WTC11 (cell line): ENCODE measurements at regions not wholly inside any gene's neighbourhood (a gene's known extent, or its start where the extent isn't known, plus 50 kb on each side); places are given as distances from the start of the nearest gene placed in this dataset.

Source experiments
- ATAC-seq: fragments of 200-7000 bp; cut with Tn5 transposase; 2 replicates; pipeline ENCODE4 v1.10.0; 2021; ENCODE audit warnings: mild to moderate bottlenecking, moderate library complexity
- CTCF ChIA-PET: fragments of 300-600 bp; sonication (Branson Sonifier 250); formaldehyde crosslinking; loops from one replicate; lab custom pipeline; 2021; ENCODE audit warnings: antibody characterized with exemption; lab: Charles Lee
- POLR2A ChIA-PET: fragments of 350-600 bp; sonication (Branson Sonifier 250); formaldehyde crosslinking; loops from one replicate; lab custom pipeline; 2021; ENCODE audit warnings: antibody characterized with exemption; lab: Charles Lee
- DNase-seq: peaks from one replicate; pipeline ENCODE4 v3.0.0; 2021; ENCODE audit warnings: low spot score
- H3K27ac Mint-ChIP-seq: 2 replicates; pipeline ENCODE4 v1.8.0; 2021; ENCODE audit warnings: mixed read lengths
- H3K27me3 Mint-ChIP-seq: 2 replicates; pipeline ENCODE4 v1.8.0; 2021; ENCODE audit warnings: low read depth, mild to moderate bottlenecking, moderate library complexity, mixed read lengths
- H3K36me3 Mint-ChIP-seq: 2 replicates; pipeline ENCODE4 v1.8.0; 2021; ENCODE audit warnings: mixed read lengths
- H3K4me1 Mint-ChIP-seq: 2 replicates; pipeline ENCODE4 v1.8.0; 2022; ENCODE audit warnings: mixed read lengths
- H3K4me3 Mint-ChIP-seq: 2 replicates; pipeline ENCODE4 v1.8.0; 2021; ENCODE audit warnings: mild to moderate bottlenecking, moderate library complexity, mixed read lengths
- H3K9me3 Mint-ChIP-seq: 2 replicates; pipeline ENCODE4 v1.8.0; 2021; ENCODE audit warnings: mixed read lengths
- ATF6 ChIP-seq: sonication (generic); formaldehyde crosslinking; IDR thresholded peaks from 2 replicates; pipeline ENCODE4 v1.8.1; 2023; ENCODE audit warnings: mild to moderate bottlenecking, missing genetic modification reagents
- CREB1 ChIP-seq: sonication (generic); formaldehyde crosslinking; IDR thresholded peaks from 2 replicates; pipeline ENCODE4 v1.8.0; 2023; ENCODE audit warnings: mild to moderate bottlenecking, missing genetic modification reagents
- CREM ChIP-seq: sonication (generic); formaldehyde crosslinking; IDR thresholded peaks from 2 replicates; pipeline ENCODE4 v1.8.1; 2022; ENCODE audit warnings: mild to moderate bottlenecking, missing genetic modification reagents, moderate library complexity
- E2F4 ChIP-seq: sonication (generic); formaldehyde crosslinking; IDR thresholded peaks from 2 replicates; pipeline ENCODE4 v1.8.1; 2022; ENCODE audit warnings: low read depth, mild to moderate bottlenecking, moderate library complexity, missing genetic modification reagents, borderline replicate concordance
- KAT7 ChIP-seq: sonication (generic); formaldehyde crosslinking; IDR thresholded peaks from 2 replicates; pipeline ENCODE4 v1.8.1; 2023; ENCODE audit warnings: missing genetic modification reagents, mild to moderate bottlenecking, borderline replicate concordance
- MAX ChIP-seq: sonication (generic); formaldehyde crosslinking; IDR thresholded peaks from 2 replicates; pipeline ENCODE4 v1.8.0; 2022; ENCODE audit warnings: mild to moderate bottlenecking, missing genetic modification reagents
- MXD4 ChIP-seq: fragments of 250-450 bp; sonication (Bioruptor Pico); IDR thresholded peaks from 2 replicates; pipeline ENCODE4 v1.8.0; 2021; ENCODE audit warnings: mild to moderate bottlenecking, moderate library complexity, borderline replicate concordance
- SMAD4 ChIP-seq: sonication (generic); formaldehyde crosslinking; IDR thresholded peaks from 2 replicates; pipeline ENCODE4 v1.8.0; 2022; ENCODE audit warnings: mild to moderate bottlenecking, missing genetic modification reagents
- TEAD4 ChIP-seq: sonication (generic); formaldehyde crosslinking; IDR thresholded peaks from 2 replicates; pipeline ENCODE4 v1.8.0; 2022; ENCODE audit warnings: mild to moderate bottlenecking, missing genetic modification reagents
- USF1 ChIP-seq: sonication (generic); formaldehyde crosslinking; IDR thresholded peaks from 2 replicates; pipeline ENCODE4 v1.8.0; 2022; ENCODE audit warnings: mild to moderate bottlenecking, missing genetic modification reagents
- ZNF219 ChIP-seq: sonication (generic); formaldehyde crosslinking; IDR thresholded peaks from 2 replicates; pipeline ENCODE4 v1.8.0; 2023; ENCODE audit warnings: missing genetic modification reagents, mild to moderate bottlenecking, borderline replicate concordance
- ZNF416 ChIP-seq: fragments of 250-450 bp; sonication (Bioruptor Pico); IDR thresholded peaks from 2 replicates; pipeline ENCODE4 v1.9.0; 2021; ENCODE audit warnings: mild to moderate bottlenecking, inconsistent platforms
- ZNF671 ChIP-seq: fragments of 250-450 bp; sonication (Bioruptor Pico); IDR thresholded peaks from 2 replicates; pipeline ENCODE4 v1.8.0; 2021; ENCODE audit warnings: mild to moderate bottlenecking

- TF ChIP-seq CREM (no peak), E2F4 (CRISPR knock-in tag) (no peak), KAT7 (CRISPR knock-in tag) (no peak), MAX (CRISPR knock-in tag) (no peak)
These were observed 73.3 kb upstream of the LRIG1 start (continued) for GRCh38 chr3:66574091-66574490.

- peaks cover 20% of the 10 kb centered on the region for H3K9me3 Mint-ChIP-seq
- peaks cover 21% of the 10 kb centered on the region for H3K27me3 Mint-ChIP-seq
- CTCF ChIA-PET, result interaction anchor here (1.0 to 1.5 kb wide), 2 partner anchors 175 to 245 kb away, joined by 3 read pairs; no protein-coding TSS in a partner anchor
- peaks cover 18% of the 10 kb centered on the region for H3K36me3 Mint-ChIP-seq
- no peak overlapping the region for H3K27ac Mint-ChIP-seq
- TF ChIP-seq ATF6 (CRISPR knock-in tag), result no peak
- H3K4me1 Mint-ChIP-seq, result peaks cover 12% of the 10 kb centered on the region
- ATAC-seq (no peak), DNase-seq (no peak)
- POLR2A ChIA-PET, result no interaction called here
- no peak overlapping the region for H3K4me3 Mint-ChIP-seq
These were observed 76.8 kb upstream of the LRIG1 start for GRCh38 chr3:66577426-66578203.

GRCh38 chr3:66581256-66581655 lies 80.4 kb upstream of the LRIG1 start:
- H3K27me3 Mint-ChIP-seq, result peaks cover 24% of the 10 kb centered on the region
- DNase-seq (no peak), ATAC-seq (no peak)
- H3K4me3 Mint-ChIP-seq, result no peak overlapping the region
- peaks cover 20% of the 10 kb centered on the region for H3K9me3 Mint-ChIP-seq
- peaks cover 18% of the 10 kb centered on the region for H3K36me3 Mint-ChIP-seq
- no peak overlapping the region for H3K27ac Mint-ChIP-seq
- H3K4me1 Mint-ChIP-seq, result 0 out of 2 replicates have a peak, but pooled peaks cover 7% of the 10 kb centered on the region
- TF ChIP-seq ZNF219 (CRISPR knock-in tag) (no peak), ZNF416 (no peak), SMAD4 (CRISPR knock-in tag) (no peak), TEAD4 (CRISPR knock-in tag) (no peak), ZNF671 (CRISPR knock-in tag) (no peak), KAT7 (CRISPR knock-in tag) (no peak)
- CTCF ChIA-PET, result interaction anchor here (2.3 kb wide), 1 partner anchor 8 kb away, joined by 12 read pairs; no protein-coding TSS in a partner anchor
- POLR2A ChIA-PET, result no interaction called here

GRCh38 chr3:66582721-66583423 lies 82.0 kb upstream of the LRIG1 start:
- H3K27me3 Mint-ChIP-seq, result peaks cover 22% of the 10 kb centered on the region
- ChIA-PET CTCF (interaction anchor here (0.8 to 2.3 kb wide), 3 partner anchors 10 to 276 kb away, joined by 3 to 12 read pairs (median 4); no protein-coding TSS in a partner anchor), POLR2A (no interaction called here)
- no peak for DNase-seq
- peaks cover 18% of the 10 kb centered on the region for H3K36me3 Mint-ChIP-seq
- no peak overlapping the region for H3K27ac Mint-ChIP-seq
- peaks cover 20% of the 10 kb centered on the region for H3K9me3 Mint-ChIP-seq
- TF ChIP-seq CREB1 (CRISPR knock-in tag) (no peak), USF1 (CRISPR knock-in tag) (no peak), MXD4 (CRISPR knock-in tag) (no peak), KAT7 (CRISPR knock-in tag) (no peak)
- ATAC-seq, result no peak
- H3K4me3 Mint-ChIP-seq, result no peak overlapping the region
- H3K4me1 Mint-ChIP-seq, result 0 out of 2 replicates have a peak, but pooled peaks cover 7% of the 10 kb centered on the region
